Dedifferentiated amniotic fluid mesenchymal stem cell (primary cell): ENCODE measurements at regions not wholly inside any gene's neighbourhood (a gene's known extent, or its start where the extent isn't known, plus 50 kb on each side); places are given as distances from the start of the nearest gene placed in this dataset.

ENCODE experiments used
- DNase-seq: peaks from one replicate; pipeline ENCODE4 v3.0.0-alpha.2; 2016; ENCODE audit errors: extremely low spot score

GRCh38 chr5:125499636-125500332 lies 753.3 kb upstream of the ZNF608 start:
- no peak for DNase-seq

DNA sequence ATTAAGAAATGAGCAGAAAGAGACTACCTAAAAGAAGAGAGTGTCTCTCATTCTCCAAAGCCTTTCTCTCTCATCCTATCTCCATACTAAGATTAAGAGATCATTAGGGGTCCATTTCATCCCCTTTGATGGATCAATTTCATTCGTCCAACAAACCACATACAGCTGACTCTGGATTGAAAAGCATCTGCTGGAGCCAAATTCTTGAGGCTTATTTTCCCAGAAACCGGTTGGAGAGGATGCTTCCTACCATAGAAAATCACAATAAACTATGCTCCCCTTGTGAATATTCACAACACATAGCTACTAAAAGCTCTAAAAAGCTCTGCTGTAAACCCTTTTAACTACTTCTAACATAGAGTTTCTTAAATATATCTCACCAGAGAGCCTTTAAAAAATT lies 755.0 kb upstream of the ZNF608 start:
- no peak for DNase-seq

GRCh38 chr5:125503946-125504345 lies 757.5 kb upstream of the ZNF608 start:
- no peak for DNase-seq

- DNase-seq, result no peak
Measured at GRCh38 chr5:125505115-125505514, 758.7 kb upstream of the ZNF608 start.

DNA sequence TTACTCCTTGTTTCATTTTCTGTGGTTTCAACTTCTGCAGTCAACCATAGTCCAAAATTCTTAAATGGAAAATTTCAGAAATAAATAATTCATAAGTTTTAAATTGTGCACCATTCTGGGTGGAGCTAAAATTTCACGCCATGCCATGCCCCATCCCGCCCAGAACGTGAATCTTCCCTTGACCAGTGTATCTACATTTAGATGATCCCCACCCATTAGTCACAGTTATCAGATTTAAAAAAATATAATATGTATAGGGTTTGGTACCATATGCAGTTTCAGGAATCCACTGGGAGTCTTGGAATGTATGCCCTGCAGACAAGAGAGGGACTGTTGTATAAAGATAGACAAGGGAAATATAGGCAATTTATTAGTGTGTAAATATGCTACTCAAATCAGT lies 759.7 kb upstream of the ZNF608 start:
- no peak for DNase-seq

DNA sequence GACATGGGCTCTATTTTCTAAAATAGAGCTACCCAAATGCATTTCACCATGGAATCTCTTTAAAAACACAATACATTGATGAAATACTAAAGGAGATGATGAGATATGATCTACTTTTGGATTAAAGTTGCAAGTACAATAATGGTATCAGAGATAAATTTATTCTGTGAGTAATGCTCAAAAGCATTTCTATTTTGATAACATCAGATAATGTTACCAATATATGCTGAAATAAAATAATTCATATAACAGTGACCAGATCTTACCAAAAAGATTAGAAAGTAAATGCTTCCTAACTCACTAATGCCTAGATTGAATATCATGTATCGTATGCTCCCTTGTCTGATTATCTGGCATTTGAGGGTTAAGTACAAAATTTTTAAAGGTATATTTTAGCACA lies 761.8 kb upstream of the ZNF608 start:
- no peak for DNase-seq

DNA sequence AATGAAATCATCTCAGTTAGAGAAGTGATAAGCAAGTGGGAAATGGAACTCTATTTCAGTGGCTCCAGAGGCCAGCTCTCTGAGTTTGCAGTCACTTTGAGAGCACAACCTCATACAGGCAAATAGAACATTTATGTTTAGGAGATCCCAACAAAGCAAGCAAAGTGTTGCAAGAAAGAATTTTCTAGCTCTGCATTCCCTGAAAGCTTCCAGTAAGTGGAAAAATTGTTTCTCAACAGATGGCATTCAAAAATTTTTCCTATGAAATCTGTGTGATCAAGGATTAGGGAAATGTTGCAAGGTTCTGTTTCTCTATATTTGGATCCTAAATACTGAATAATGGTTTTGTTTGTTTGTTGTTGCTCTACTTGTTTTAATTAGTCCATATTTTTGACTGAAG lies 764.2 kb upstream of the ZNF608 start:
- DNase-seq, result no peak

DNA sequence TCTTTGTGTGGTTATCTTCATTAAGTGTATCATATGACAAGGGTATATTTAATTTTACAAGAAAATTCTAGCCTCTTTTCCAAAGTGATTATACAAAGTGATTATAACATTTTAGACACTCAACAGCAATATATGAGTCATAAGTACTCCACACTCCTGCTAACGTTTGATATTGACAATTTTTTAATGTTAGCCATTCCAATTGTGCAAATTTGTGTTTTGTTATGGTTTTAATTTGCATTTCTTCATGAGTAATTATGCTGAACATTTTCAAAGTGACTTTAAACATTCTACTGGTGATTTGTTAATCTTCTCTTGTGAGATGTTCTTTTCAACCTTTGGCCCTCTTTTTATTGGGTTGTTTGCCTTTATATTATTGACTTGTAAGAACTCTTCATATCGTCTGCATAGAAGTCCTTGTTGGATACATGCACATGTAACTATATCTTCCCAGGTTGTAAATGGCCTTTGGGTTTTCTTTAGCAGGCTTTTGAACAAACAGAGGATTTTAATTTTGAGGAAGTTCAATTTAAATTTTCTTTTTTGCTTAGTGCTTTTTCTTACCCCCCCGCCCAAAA lies 771.6 kb upstream of the ZNF608 start:
- DNase-seq, result no peak

- no peak for DNase-seq
Measured at GRCh38 chr5:125521289-125521688, 774.9 kb upstream of the ZNF608 start.

DNA sequence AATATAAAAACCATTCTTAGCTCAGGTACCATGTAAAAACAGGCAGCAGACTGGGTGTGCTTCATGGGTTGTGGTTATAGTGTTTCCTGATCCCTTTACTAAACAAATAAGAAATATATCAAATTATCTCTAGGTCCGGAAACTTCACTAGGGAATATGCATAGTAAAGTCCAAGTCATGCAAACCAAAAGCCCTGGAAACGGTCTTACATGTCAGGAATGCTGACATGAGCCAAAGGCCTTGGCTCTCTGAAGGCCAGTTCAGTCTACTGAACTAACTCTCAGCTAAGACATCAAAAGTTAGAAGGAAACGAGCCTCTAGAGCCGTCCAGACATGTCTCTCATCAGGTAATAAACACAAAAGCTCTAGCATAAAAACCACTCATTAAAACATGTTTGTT lies 778.9 kb upstream of the ZNF608 start:
- peak; percentile 33 for DNase-seq

- no peak for DNase-seq
Measured at GRCh38 chr5:125526966-125527365, 780.5 kb upstream of the ZNF608 start.

GRCh38 chr5:125528881-125529280 lies 782.4 kb upstream of the ZNF608 start:
- DNase-seq, result no peak

DNA sequence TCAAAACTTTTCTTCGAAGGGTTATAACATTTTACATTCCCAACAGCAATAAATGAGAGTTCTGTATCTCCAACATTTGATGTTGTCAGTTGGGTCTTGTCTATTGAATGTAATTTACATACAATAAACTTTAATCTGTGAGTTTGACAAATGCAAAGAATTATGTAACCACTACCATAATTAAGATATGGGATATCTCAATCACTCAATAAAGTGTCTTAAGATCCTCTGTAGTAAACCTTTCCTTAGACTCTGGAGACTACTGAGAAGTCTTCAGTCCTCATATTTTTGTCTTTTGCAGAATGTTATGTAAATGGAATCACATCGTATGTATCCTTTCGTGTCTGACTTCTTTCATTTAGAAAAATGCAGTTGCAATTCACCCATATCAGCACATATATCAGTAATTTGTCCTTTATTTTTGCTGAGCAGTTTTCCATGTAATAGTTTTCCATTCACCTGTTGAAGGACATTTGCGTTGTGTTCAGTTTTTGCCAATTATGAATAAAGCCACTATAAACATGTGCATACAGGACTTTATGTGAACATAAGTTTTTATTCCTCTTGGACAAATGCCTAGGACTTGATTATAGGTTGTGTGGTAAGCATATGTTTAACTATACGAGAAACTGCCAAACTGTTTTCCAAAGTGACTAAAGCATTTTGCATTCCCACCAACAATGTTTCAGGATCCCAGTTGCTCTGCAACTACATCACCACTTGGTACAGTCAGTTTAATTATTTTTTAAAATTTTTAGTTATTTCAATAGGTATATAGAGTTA lies 784.6 kb upstream of the ZNF608 start:
- DNase-seq, result no peak

- no peak for DNase-seq
Measured at GRCh38 chr5:125536095-125536494, 789.7 kb upstream of the ZNF608 start.

- peak; percentile 72 for DNase-seq
Measured at GRCh38 chr5:125536582-125536981, 790.1 kb upstream of the ZNF608 start.

DNA sequence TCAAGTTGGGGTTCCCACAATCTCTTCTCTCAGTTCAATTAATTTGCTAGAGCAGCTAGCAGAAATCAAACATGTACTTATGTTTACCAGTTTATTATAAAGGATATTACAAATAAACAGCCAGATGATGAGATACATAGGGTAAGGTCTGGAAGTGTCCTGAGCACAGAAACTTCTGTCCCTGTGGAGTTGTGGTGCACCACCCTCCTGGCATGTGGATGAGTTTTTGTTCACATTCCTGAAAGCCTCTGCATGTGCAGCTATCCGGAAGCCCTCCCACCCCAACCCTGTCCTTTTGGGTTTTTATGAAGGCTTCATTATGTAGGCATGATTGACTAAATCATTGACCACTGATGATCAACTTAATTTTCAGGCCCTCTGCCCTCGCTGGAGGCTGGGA lies 791.2 kb upstream of the ZNF608 start:
- DNase-seq, result no peak

DNA sequence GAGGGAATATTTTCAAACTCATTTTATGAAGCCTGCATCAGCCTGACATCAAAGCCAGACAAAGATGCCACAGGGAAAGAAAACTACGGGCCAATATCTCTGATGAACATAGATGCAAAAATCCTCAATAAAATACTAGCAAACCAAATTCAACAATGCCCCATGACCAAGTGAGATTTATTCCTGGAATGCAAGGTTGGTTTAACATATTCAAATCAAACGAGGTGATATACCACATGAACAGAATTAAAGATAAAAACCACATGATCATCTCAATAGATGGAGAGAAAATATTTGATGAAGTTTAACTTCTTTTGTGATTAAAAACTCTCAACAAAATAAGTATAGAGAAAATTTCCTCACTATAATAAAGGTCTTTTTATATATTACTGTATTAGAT lies 792.0 kb upstream of the ZNF608 start:
- no peak for DNase-seq

- DNase-seq, result no peak
Measured at GRCh38 chr5:125541085-125541484, 794.6 kb upstream of the ZNF608 start.

GRCh38 chr5:125549322-125549911 lies 803.0 kb upstream of the ZNF608 start:
- DNase-seq, result peak; percentile 44

- DNase-seq, result peak; percentile 82
Measured at GRCh38 chr5:125550274-125550673, 803.8 kb upstream of the ZNF608 start.

- DNase-seq, result no peak
Measured at GRCh38 chr5:125551246-125551645, 804.8 kb upstream of the ZNF608 start.

DNA sequence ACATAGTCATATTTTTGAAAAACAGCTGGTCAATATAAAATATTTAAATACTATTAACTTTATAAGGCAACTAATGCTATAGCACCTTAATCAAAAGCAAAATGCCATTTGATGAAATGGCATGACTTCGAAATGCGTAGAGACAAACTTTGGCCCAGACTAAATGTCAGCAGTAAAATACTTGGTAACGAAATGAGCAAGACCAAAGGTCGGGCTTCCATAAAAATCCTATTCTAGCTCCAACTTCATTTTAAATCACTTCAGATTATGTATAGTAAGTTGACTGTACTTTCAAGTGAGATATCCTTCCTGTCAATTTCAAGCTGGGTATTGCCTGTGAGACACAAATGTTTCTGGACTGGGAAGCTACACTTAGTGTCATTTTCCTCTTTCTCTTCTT lies 805.4 kb upstream of the ZNF608 start:
- DNase-seq, result no peak

DNA sequence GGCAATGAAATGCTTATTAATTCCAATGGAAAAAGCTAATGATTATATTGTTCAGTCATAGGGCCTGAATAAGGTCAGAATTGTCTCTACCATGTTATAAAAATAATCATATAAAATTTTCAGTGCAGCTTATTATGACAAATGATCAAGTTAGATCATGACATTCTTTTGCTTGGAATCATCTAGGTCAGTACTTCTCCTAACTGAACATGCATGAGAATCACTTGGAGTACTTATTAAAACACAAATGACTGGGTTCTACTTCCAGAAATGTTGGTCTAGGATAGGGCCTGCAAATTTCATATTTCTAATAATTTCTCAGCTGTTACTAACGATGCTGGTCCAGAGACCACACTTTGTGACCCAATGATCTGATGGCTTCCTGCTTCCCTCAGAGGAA lies 806.0 kb upstream of the ZNF608 start:
- no peak for DNase-seq
